ENCODE measurements at regions not wholly inside any gene's neighbourhood (a gene's known extent, or its start where the extent isn't known, plus 50 kb on each side); places are given as distances from the start of the nearest gene placed in this dataset.
"Not testable (repeated sequence)": the region's sequence is repeated elsewhere in the genome, so short reads cannot be mapped to it uniquely, and the experiment has no call there.

- TF ChIP-seq CTCF (IDR thresholded peaks at IDR 0.05; ENCODE audit: low read depth, low read length, missing control alignments) = no peak
- no peak overlapping the region for H3K4me3 ChIP-seq (replicated peaks; ENCODE audit: low read depth, low read length)
- no peak for DNase-seq (ENCODE audit: extremely low read depth, low read depth)
Observed at GRCh38 chr6:155765275-155766194, 309.9 kb upstream of the NOX3 start.

GRCh38 chr6:155762649-155763048, 307.0 kb upstream of the NOX3 start:
- no peak overlapping the region for H3K4me3 ChIP-seq (replicated peaks; ENCODE audit: low read depth, low read length)
- DNase-seq (ENCODE audit: extremely low read depth, low read depth) = no peak
- no peak for TF ChIP-seq CTCF (IDR thresholded peaks at IDR 0.05; ENCODE audit: low read depth, low read length, missing control alignments)

- no peak for DNase-seq (ENCODE audit: extremely low read depth, low read depth)
- no peak for TF ChIP-seq CTCF (IDR thresholded peaks at IDR 0.05; ENCODE audit: low read depth, low read length, missing control alignments)
- H3K4me3 ChIP-seq (replicated peaks; ENCODE audit: low read depth, low read length) = no peak overlapping the region
Observed at GRCh38 chr6:155755452-155755851, 299.8 kb upstream of the NOX3 start.

- H3K4me3 ChIP-seq (replicated peaks; ENCODE audit: low read depth, low read length); DNase-seq (ENCODE audit: extremely low read depth, low read depth): not testable (repeated sequence)
Observed at GRCh38 chr6:155748778-155749177, 293.1 kb upstream of the NOX3 start.

- DNase-seq (ENCODE audit: extremely low read depth, low read depth) = no peak
- no peak for TF ChIP-seq CTCF (IDR thresholded peaks at IDR 0.05; ENCODE audit: low read depth, low read length, missing control alignments)
- no peak overlapping the region for H3K4me3 ChIP-seq (replicated peaks; ENCODE audit: low read depth, low read length)
Observed at GRCh38 chr6:155747491-155747890, 291.9 kb upstream of the NOX3 start.

GRCh38 chr6:155740781-155741399, 285.3 kb upstream of the NOX3 start:
- H3K4me3 ChIP-seq (replicated peaks; ENCODE audit: low read depth, low read length) = no peak overlapping the region
- no peak for DNase-seq (ENCODE audit: extremely low read depth, low read depth)
- no peak for TF ChIP-seq CTCF (IDR thresholded peaks at IDR 0.05; ENCODE audit: low read depth, low read length, missing control alignments)

GRCh38 chr6:155738602-155739105, 283.0 kb upstream of the NOX3 start:
- no peak for TF ChIP-seq CTCF (IDR thresholded peaks at IDR 0.05; ENCODE audit: low read depth, low read length, missing control alignments)
- no peak for DNase-seq (ENCODE audit: extremely low read depth, low read depth)

More at GRCh38 chr6:155738602-155739105, 283.0 kb upstream of the NOX3 start:
- no peak overlapping the region for H3K4me3 ChIP-seq (replicated peaks; ENCODE audit: low read depth, low read length)
